ENCODE measurements at regions not wholly inside any gene's neighbourhood (a gene's known extent, or its start where the extent isn't known, plus 50 kb on each side); places are given as distances from the start of the nearest gene placed in this dataset.

DNA sequence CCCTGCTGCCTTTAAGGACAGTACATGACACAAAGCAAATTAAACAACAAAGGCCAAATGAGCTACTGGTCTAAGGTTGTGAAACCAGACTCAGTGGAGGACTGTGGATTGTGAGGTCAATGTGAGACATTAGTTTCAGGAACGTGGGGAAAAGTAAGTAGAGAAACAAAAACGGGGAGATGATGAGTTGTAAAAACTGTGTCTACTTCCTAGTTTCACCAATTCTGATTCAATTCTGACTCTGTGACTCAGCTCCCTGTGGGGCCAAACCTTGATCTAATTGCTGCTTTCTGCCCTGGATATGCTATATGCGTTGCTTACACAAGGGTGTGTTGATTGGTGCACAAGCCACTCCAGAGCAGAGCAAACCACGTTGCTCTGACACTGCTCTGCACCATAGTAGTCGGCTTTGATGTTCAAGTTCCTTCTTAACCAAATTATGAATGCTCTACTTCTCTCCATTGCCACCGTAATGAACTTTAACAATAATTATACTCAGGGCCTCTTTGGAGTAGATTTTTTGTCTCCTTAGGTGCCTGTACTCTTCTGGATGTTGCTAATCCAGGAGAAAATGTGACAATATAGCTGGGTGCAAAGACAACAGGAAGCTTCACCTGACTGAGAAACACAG, 1640.1 kb upstream of the CELF4 start:
- in situ Hi-C loops (cut with MboI; ENCODE audit: low pct_ligation_motif_present in 1 of 4, low pct_unique_long_range_greater_than_20kb in 1 of 4, low sequenced_read_pairs in 3 of 4) = no loop called here
- TF ChIP-seq, protein P1, sequence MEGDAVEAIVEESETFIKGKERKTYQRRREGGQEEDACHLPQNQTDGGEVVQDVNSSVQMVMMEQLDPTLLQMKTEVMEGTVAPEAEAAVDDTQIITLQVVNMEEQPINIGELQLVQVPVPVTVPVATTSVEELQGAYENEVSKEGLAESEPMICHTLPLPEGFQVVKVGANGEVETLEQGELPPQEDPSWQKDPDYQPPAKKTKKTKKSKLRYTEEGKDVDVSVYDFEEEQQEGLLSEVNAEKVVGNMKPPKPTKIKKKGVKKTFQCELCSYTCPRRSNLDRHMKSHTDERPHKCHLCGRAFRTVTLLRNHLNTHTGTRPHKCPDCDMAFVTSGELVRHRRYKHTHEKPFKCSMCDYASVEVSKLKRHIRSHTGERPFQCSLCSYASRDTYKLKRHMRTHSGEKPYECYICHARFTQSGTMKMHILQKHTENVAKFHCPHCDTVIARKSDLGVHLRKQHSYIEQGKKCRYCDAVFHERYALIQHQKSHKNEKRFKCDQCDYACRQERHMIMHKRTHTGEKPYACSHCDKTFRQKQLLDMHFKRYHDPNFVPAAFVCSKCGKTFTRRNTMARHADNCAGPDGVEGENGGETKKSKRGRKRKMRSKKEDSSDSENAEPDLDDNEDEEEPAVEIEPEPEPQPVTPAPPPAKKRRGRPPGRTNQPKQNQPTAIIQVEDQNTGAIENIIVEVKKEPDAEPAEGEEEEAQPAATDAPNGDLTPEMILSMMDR (IDR thresholded peaks at IDR 0.05) = no peak
- TF ChIP-seq EP300 (IDR thresholded peaks at IDR 0.05; ENCODE audit: low read depth) (no peak), POLR2A (IDR thresholded peaks at IDR 0.05) (no peak), POLR2AphosphoS5 (IDR thresholded peaks at IDR 0.05) (no peak)

DNA sequence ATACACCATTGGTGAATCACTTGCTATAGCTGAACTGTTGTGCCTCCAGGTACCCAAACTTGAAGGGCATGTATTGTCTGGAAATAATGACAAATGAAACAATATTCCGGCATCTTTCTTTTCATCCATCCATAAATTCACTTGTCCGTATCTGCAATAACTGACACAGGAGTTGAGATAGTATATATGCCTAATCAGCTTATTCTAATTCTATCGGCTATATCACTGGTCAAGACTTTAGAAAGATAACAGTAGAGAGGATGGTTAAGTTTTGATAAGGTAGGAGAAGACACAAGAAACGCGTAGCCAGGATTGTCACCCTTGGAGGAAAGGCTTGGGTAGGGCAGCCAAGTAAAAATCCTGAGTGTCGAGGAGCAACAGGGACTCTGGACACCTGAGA, 1634.6 kb upstream of the CELF4 start:
- in situ Hi-C loops (cut with MboI; ENCODE audit: low pct_ligation_motif_present in 1 of 4, low pct_unique_long_range_greater_than_20kb in 1 of 4, low sequenced_read_pairs in 3 of 4) (no loop called here), intact Hi-C loops (cut with DNase I; ENCODE audit: low total_unique reads) (no loop called here)
- 86 to 92% methylated on average over 6 of the region's 6 CpGs for WGBS, 2 donors (ENCODE audit: low coverage in 1 of 2)
- Histone ChIP-seq H3K36me3 (no peaks in the 10 kb centered on the region), H3K9me3 (no peaks in the 10 kb centered on the region), H3K27ac (no peak overlapping the region), H3K4me3 (no peak overlapping the region), H3K27me3 (no peaks in the 10 kb centered on the region), H3K4me1 (no peaks in the 10 kb centered on the region)
- TF ChIP-seq POLR2A (IDR thresholded peaks at IDR 0.05) (no peak), POLR2AphosphoS5 (IDR thresholded peaks at IDR 0.05) (no peak), EP300 (IDR thresholded peaks at IDR 0.05; ENCODE audit: low read depth) (no peak)
- TF ChIP-seq, protein P1 (IDR thresholded peaks at IDR 0.05) = no peak
- no peak for DNase-seq

More for the DNA sequence above, 1640.1 kb upstream of the CELF4 start:
- DNase-seq = no peak
- 64 to 68% methylated on average over 4 to 6 of the region's 6 CpGs for WGBS, 2 donors (ENCODE audit: low coverage in 1 of 2)
- intact Hi-C loops (cut with DNase I; ENCODE audit: low total_unique reads) = no loop called here
- no peaks in the 10 kb centered on the region for H3K27me3 ChIP-seq
- H3K4me1 ChIP-seq = no peaks in the 10 kb centered on the region
- H3K9me3 ChIP-seq = no peaks in the 10 kb centered on the region
- no peak overlapping the region for H3K4me3 ChIP-seq
- H3K36me3 ChIP-seq = no peaks in the 10 kb centered on the region
- H3K27ac ChIP-seq = no peak overlapping the region

DNA sequence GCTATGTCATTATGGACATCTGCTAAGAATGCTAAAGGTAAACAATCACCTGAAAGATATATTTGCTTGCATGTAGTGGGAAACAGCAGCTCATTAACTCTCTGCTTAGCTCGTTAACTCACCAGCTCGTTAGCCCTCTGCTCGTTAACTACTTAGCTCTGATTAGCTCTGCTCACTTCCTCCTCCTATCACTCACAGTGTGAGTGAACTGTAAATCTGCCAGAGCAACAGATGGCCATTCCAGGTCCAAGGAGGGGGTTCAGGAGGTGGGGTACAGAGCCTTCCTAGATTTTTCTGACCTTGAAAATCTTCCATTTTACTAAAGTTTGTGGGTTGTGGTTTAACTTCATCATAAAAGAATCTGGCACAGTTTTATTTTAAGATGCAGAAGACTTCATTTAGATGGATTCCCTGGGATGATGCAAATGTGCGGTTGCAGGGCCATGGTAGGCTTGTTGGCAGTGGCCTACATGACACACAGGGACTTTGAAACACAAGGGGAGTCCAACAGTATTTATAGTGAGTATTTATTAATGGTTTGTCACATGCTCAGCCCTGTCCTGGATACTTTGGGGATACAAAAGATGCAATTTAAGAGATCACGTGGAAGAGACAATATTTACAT, 1633.7 kb upstream of the CELF4 start:
- H3K4me3 ChIP-seq = no peak overlapping the region
- in situ Hi-C loops (cut with MboI; ENCODE audit: low pct_ligation_motif_present in 1 of 4, low pct_unique_long_range_greater_than_20kb in 1 of 4, low sequenced_read_pairs in 3 of 4) = no loop called here
- H3K27me3 ChIP-seq = no peaks in the 10 kb centered on the region
- H3K9me3 ChIP-seq = no peaks in the 10 kb centered on the region
- H3K27ac ChIP-seq = no peak overlapping the region
- DNase-seq = no peak
- H3K4me1 ChIP-seq = no peaks in the 10 kb centered on the region
- intact Hi-C loops (cut with DNase I; ENCODE audit: low total_unique reads) = no loop called here
- no peak for TF ChIP-seq EP300 (IDR thresholded peaks at IDR 0.05; ENCODE audit: low read depth)
- TF ChIP-seq, protein P1 (IDR thresholded peaks at IDR 0.05) = no peak
- TF ChIP-seq POLR2AphosphoS5 (IDR thresholded peaks at IDR 0.05) = no peak
- TF ChIP-seq POLR2A (IDR thresholded peaks at IDR 0.05) = no peak
- H3K36me3 ChIP-seq = no peaks in the 10 kb centered on the region
- 78 to 84% methylated on average over 4 to 5 of the region's 5 CpGs for WGBS, 2 donors (ENCODE audit: low coverage in 1 of 2)

DNA sequence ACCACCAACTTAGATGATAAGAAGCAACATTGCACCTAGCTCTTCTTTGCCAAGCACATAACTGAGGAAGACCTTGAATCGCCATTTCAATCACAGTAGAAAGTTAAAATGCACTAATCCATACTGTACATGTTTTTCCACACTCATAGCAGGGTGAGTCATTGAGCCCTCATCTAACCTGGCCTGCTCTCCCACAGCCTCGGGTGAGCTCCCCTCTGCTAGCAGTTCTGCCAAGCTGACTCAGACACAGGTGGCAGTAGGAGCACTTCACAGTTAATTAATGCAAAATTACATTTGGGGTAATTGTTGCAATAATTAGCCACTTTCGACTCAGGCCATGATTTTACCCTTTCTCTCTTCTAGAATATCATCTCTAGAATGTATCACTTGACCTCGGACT, 1632.8 kb upstream of the CELF4 start:
- intact Hi-C loops (cut with DNase I; ENCODE audit: low total_unique reads) (no loop called here), in situ Hi-C loops (cut with MboI; ENCODE audit: low pct_ligation_motif_present in 1 of 4, low pct_unique_long_range_greater_than_20kb in 1 of 4, low sequenced_read_pairs in 3 of 4) (no loop called here)
- no peak for DNase-seq
- Histone ChIP-seq H3K27ac (no peak overlapping the region), H3K36me3 (no peaks in the 10 kb centered on the region), H3K4me1 (no peaks in the 10 kb centered on the region), H3K9me3 (no peaks in the 10 kb centered on the region), H3K4me3 (no peak overlapping the region), H3K27me3 (no peaks in the 10 kb centered on the region)
- 80 to 89% methylated on average over 2 to 4 of the region's 4 CpGs for WGBS, 2 donors (ENCODE audit: low coverage in 1 of 2)
- TF ChIP-seq POLR2AphosphoS5 (IDR thresholded peaks at IDR 0.05) (no peak), EP300 (IDR thresholded peaks at IDR 0.05; ENCODE audit: low read depth) (no peak), POLR2A (IDR thresholded peaks at IDR 0.05) (no peak)
- TF ChIP-seq, protein P1 (IDR thresholded peaks at IDR 0.05) = no peak
